Esophagus muscularis mucosa (tissue), 4 donors: ENCODE measurements at regions not wholly inside any gene's neighbourhood (a gene's known extent, or its start where the extent isn't known, plus 50 kb on each side); places are given as distances from the start of the nearest gene placed in this dataset.

Source experiments
- DNase-seq: peaks from one replicate; pipeline ENCODE4 v3.0.0-alpha.2; 2017; ENCODE audit errors: extremely low spot score
- H3K27ac ChIP-seq, 4 donors: fragments of 200-600 bp; sonication (generic); replicated peaks in 1 of 4; 1 replicate in 3 of 4; 2 replicates in 1 of 4; pipeline ENCODE4 v1.5.1; 2016 to 2019; ENCODE audit warnings: mild to moderate bottlenecking in 1 of 4
- H3K27me3 ChIP-seq, 4 donors: fragments of 200-600 bp; sonication (generic); one replicate each; pipeline versions ENCODE4 v1.5.1 to v1.6.0; 2016 to 2019
- H3K36me3 ChIP-seq, 4 donors: fragments of 200-600 bp; sonication (generic); one replicate each; pipeline ENCODE4 v1.5.1; 2016 to 2019
- H3K4me1 ChIP-seq, 4 donors: fragments of 200-600 bp; sonication (generic); one replicate each; pipeline ENCODE4 v1.5.1; 2016 to 2019
- H3K4me3 ChIP-seq, 4 donors: fragments of 200-600 bp; sonication (generic); 1 replicate in 2 of 4; 2 replicates in 2 of 4; pipeline ENCODE4 v1.5.1; 2016 to 2019; ENCODE audit warnings: mild to moderate bottlenecking in 4 of 4, moderate library complexity in 1 of 4
- H3K9me3 ChIP-seq, 4 donors: fragments of 200-600 bp; sonication (generic); 1 replicate in 3 of 4; 2 replicates in 1 of 4; pipeline ENCODE4 v1.5.1; 2016 to 2019
- EP300 ChIP-seq: sonication (generic); formaldehyde crosslinking; IDR thresholded peaks from one replicate; pipeline ENCODE4 v1.6.1; 2017; ENCODE audit warnings: antibody characterized with exemption
- POLR2A ChIP-seq: fragments of 450-650 bp; IDR thresholded peaks from one replicate; pipeline ENCODE4 v1.6.1; 2017; ENCODE audit warnings: antibody characterized with exemption, moderate library complexity, mild to moderate bottlenecking, low read depth
- POLR2AphosphoS5 ChIP-seq, 2 donors: sonication (generic); formaldehyde crosslinking; IDR thresholded peaks; one replicate each; pipeline ENCODE4 v1.6.1; 2017; ENCODE audit warnings: antibody characterized with exemption in 2 of 2
- WGBS: methylation state at CpG from one replicate; pipeline ENCODE4 v1.1.5; 2018; 5-methylcytosine and 5-hydroxymethylcytosine counted together
- intact Hi-C: fragments of 100-400 bp; cut with DNase I; formaldehyde crosslinking; loops from one replicate; pipeline ENCODE4 v1.15.1; 2023
- TF ChIP-seq, protein P1 (sequence below), 3 experiments: fragments of 200-600 bp in 2 of 3; fragments of 450-650 bp in 1 of 3; sonication (generic) in 2 of 3; IDR thresholded peaks; one replicate each; pipeline ENCODE4 v1.5.1; 2017 to 2019; ENCODE audit warnings: antibody characterized with exemption in 3 of 3, mild to moderate bottlenecking in 2 of 3, moderate library complexity in 1 of 3

DNA sequence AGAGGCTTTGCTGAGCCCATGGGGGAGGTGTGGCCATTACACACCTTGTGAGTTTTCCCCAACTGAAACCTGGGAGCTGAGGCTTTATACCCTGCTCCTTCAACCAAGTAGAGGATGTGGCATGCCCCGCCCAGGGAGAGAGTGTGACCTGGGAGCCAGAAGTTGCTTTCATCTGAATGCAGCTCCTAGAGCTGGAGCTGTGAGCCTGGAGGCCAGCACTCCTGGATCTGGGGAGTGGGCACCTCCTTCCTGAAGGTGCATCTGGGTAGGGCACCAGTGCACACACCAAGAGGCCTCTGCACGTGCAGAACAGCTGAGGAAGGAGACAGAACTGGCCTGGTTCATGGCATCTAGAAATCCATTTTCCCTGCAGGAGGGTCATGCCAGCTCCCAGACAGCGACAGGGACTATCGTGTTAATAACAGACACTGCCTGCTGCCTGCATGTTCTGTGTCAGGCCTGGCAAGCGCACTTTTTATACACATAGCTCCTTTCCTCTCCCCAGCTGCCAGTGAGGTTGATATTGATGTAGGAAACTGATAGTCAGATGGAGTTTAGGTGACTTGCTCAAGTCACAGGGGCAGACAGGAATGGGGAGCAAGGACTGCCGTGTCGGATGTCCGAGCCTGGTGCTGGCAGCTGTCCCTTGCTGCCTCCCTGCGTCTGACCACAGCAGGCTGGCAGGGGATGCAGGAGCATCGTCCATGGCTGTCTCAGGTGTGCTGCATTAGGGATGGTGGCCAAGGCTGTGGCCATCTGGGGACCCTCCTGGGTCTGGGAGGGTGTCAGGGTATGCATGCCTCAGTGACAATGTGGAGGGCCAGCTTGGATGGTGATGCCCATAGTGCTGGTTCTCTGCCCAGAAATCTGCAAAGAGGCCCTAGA lies 189.9 kb upstream of the CXCL12 start:
- TF ChIP-seq EP300 = no peak
- no peak for TF ChIP-seq POLR2A
- TF ChIP-seq, protein P1, sequence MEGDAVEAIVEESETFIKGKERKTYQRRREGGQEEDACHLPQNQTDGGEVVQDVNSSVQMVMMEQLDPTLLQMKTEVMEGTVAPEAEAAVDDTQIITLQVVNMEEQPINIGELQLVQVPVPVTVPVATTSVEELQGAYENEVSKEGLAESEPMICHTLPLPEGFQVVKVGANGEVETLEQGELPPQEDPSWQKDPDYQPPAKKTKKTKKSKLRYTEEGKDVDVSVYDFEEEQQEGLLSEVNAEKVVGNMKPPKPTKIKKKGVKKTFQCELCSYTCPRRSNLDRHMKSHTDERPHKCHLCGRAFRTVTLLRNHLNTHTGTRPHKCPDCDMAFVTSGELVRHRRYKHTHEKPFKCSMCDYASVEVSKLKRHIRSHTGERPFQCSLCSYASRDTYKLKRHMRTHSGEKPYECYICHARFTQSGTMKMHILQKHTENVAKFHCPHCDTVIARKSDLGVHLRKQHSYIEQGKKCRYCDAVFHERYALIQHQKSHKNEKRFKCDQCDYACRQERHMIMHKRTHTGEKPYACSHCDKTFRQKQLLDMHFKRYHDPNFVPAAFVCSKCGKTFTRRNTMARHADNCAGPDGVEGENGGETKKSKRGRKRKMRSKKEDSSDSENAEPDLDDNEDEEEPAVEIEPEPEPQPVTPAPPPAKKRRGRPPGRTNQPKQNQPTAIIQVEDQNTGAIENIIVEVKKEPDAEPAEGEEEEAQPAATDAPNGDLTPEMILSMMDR (IDR thresholded peaks at IDR 0.05) = no peak
- Histone ChIP-seq H3K27ac (no peak overlapping the region), H3K36me3 (no peaks in the 10 kb centered on the region), H3K4me1 (peaks cover 0 to 6% (median 0%) of the 10 kb centered on the region in 4 donors), H3K4me3 (no peak overlapping the region), H3K27me3 (no peaks in the 10 kb centered on the region), H3K9me3 (no peaks in the 10 kb centered on the region)
- DNase-seq = no peak
- WGBS = 97% methylated on average over 8 of the region's 10 CpGs
- intact Hi-C loops = no loop called here

DNA sequence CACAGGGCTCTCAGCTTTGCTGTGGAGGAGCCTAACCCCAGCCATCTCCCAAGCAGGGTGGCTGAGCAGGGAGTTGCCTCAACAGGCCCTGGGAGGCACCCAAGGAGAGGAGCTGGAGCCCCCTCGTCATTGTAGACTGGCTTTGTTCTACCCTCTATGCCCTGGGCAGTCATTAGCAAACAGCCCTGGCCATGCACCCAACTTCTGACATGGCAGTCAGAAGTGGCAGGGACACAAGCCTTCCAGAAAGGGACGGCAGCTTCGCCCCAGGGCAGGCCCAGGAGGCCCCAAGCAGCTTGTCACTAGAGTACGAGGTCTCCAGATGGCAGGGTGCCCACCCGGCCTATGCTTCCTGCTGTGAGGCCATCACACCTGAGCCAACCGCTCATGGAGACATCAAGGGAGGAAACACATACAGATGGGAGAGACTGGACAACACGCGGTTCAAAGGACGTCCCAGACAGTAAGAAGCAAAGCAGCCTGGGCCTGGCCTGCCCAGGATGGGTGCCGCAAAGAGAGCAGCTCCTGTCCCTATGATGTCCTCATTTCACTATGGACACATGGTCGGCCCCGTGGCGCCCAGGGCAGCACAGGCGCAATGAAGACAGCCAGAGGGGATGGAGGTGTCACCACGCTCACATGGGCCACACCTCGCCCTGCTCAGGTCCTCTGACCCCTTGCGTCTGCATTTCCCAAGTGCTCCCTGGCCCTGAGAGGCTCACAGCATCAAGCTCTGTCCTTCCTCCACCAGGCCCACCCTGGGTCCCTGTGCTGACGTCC lies 190.9 kb upstream of the CXCL12 start:
- TF ChIP-seq EP300 (no peak), POLR2AphosphoS5 (IDR thresholded peaks at IDR 0.05) (no peak), POLR2A (no peak)
- TF ChIP-seq, protein P1 (IDR thresholded peaks at IDR 0.05) = no peak
- Histone ChIP-seq H3K4me3 (no peak overlapping the region), H3K9me3 (no peaks in the 10 kb centered on the region), H3K27ac (peak overlapping the region in 2 of 4 donors; percentile 32 to 62), H3K27me3 (no peaks in the 10 kb centered on the region), H3K36me3 (no peaks in the 10 kb centered on the region), H3K4me1 (no peaks in the 10 kb centered on the region)
- peak; percentile 89 for DNase-seq
- intact Hi-C loops = no loop called here
- WGBS = 96% methylated on average over 15 of the region's 18 CpGs

DNA sequence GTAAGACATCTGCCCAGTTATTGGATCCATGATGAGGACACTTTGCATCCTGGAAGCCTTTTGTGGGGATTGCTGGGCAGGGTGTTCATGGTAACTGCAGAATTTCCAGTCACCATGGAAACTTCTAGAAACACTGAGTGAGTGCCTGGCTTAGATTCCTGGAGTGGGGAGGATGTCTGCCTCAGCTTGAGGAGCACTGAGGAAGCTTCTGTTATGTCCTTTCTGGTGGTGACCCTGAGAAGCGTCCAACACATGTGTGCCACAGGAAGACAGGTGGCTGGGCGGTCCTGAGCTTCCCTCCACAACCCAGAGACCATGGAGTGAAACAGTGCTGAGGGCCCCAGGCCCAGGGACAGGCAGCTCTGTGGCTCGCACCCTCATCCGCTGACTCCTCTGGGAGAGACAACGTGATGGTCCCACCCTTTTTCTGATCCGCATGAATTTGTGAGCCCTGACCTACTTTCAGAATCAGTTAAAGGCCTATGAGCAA lies 191.8 kb upstream of the CXCL12 start:
- Histone ChIP-seq H3K4me3 (no peak overlapping the region), H3K36me3 (no peaks in the 10 kb centered on the region), H3K27me3 (no peaks in the 10 kb centered on the region), H3K9me3 (no peaks in the 10 kb centered on the region), H3K4me1 (no peaks in the 10 kb centered on the region), H3K27ac (peak overlapping the region in 3 of 4 donors; percentile 25 to 62 (median 49))
- peak; percentile 86 for DNase-seq
- intact Hi-C loops = no loop called here
- WGBS = 70% methylated on average over 6 of the region's 6 CpGs
- TF ChIP-seq POLR2AphosphoS5 (IDR thresholded peaks at IDR 0.05) (no peak), EP300 (no peak)
- TF ChIP-seq, protein P1 (IDR thresholded peaks at IDR 0.05) = no peak

DNA sequence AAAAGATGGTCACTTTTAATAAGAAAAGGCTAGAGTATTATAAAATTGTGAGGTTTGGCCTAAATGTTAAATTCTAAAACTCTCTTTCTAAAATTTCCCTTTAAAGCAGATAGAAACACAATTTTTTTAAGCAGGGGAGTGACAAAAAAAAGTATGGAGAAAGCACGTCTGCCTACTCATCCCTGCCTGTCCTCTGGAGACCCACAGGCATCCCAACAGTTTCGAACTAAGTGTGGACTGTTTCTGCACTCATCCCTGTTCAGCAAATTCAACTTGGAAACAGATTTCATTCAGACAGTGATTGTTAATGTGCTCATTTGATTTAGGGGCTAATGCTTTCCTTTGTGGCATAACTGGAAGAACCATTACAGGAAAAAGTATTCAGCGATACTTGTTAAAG lies 192.6 kb upstream of the CXCL12 start:
- intact Hi-C loops = no loop called here
- Histone ChIP-seq H3K27ac (peak overlapping the region in 3 of 4 donors; percentile 25 to 62 (median 49)), H3K4me3 (no peak overlapping the region), H3K9me3 (no peaks in the 10 kb centered on the region), H3K4me1 (no peaks in the 10 kb centered on the region), H3K27me3 (no peaks in the 10 kb centered on the region), H3K36me3 (no peaks in the 10 kb centered on the region)
- DNase-seq = no peak
- WGBS = 86% methylated on average over 3 of the region's 3 CpGs
- no peak for TF ChIP-seq POLR2A
- TF ChIP-seq POLR2AphosphoS5 (IDR thresholded peaks at IDR 0.05) = no peak
- no peak for TF ChIP-seq EP300
- TF ChIP-seq, protein P1 (IDR thresholded peaks at IDR 0.05) = no peak
